Suprapubic skin (tissue), 4 donors: ENCODE measurements at regions not wholly inside any gene's neighbourhood (a gene's known extent, or its start where the extent isn't known, plus 50 kb on each side); places are given as distances from the start of the nearest gene placed in this dataset.

Source experiments
- EP300 ChIP-seq: sonication (generic); formaldehyde crosslinking; IDR thresholded peaks from one replicate; pipeline ENCODE4 v1.6.1; 2017; ENCODE audit warnings: antibody characterized with exemption
- POLR2A ChIP-seq, 2 donors: fragments of 450-650 bp; IDR thresholded peaks; one replicate each; pipeline ENCODE4 v1.6.1; 2017; ENCODE audit warnings: antibody characterized with exemption in 2 of 2, mild to moderate bottlenecking in 2 of 2, moderate library complexity in 2 of 2
- POLR2AphosphoS5 ChIP-seq, 3 donors: sonication (generic); formaldehyde crosslinking; IDR thresholded peaks; one replicate each; pipeline ENCODE4 v1.6.1; 2017; ENCODE audit warnings: antibody characterized with exemption in 3 of 3
- TF ChIP-seq, protein P1 (sequence below), 2 donors: fragments of 200-600 bp in 1 of 2; fragments of 450-650 bp in 1 of 2; sonication (generic) in 1 of 2; IDR thresholded peaks; one replicate each; pipeline ENCODE4 v1.5.1; 2016 to 2019; ENCODE audit warnings: antibody characterized with exemption in 2 of 2, mild to moderate bottlenecking in 1 of 2, moderate library complexity in 1 of 2

DNA sequence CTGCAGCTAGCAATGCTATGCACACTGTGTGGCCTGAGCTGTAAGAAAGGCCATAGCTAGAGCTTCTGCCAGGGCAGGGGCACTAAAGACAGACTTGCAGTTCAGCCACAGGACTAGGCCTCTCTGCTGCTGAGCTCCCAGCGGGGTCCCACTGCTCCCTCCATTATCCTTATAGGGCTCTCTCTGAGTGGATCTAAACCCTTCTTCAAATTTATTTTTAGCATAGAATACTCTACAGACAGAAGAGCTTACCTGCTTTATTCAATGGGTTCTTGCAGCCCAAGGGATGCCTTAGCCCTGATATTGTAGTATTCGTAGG, 100.9 kb upstream of the MLN start:
- TF ChIP-seq, protein P1, sequence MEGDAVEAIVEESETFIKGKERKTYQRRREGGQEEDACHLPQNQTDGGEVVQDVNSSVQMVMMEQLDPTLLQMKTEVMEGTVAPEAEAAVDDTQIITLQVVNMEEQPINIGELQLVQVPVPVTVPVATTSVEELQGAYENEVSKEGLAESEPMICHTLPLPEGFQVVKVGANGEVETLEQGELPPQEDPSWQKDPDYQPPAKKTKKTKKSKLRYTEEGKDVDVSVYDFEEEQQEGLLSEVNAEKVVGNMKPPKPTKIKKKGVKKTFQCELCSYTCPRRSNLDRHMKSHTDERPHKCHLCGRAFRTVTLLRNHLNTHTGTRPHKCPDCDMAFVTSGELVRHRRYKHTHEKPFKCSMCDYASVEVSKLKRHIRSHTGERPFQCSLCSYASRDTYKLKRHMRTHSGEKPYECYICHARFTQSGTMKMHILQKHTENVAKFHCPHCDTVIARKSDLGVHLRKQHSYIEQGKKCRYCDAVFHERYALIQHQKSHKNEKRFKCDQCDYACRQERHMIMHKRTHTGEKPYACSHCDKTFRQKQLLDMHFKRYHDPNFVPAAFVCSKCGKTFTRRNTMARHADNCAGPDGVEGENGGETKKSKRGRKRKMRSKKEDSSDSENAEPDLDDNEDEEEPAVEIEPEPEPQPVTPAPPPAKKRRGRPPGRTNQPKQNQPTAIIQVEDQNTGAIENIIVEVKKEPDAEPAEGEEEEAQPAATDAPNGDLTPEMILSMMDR (IDR thresholded peaks at IDR 0.05) = no peak
- TF ChIP-seq EP300 (no peak), POLR2AphosphoS5 (IDR thresholded peaks at IDR 0.05) (no peak), POLR2A (IDR thresholded peaks at IDR 0.05) (no peak)
